HG03108 (cell line): ENCODE measurements at regions not wholly inside any gene's neighbourhood (a gene's known extent, or its start where the extent isn't known, plus 50 kb on each side); places are given as distances from the start of the nearest gene placed in this dataset.
"Not testable (repeated sequence)": the region's sequence is repeated elsewhere in the genome, so short reads cannot be mapped to it uniquely, and the experiment has no call there.

Experiments used
- ATAC-seq: cut with Tn5 transposase; IDR thresholded peaks from one replicate; pipeline ENCODE4 v1.9.1; 2021; ENCODE audit warnings: moderate library complexity; ENCODE audit not compliant: unreplicated experiment

GRCh38 chrX:52261125-52261462, 76.4 kb downstream of the MAGED4 start:
- ATAC-seq, result no peak

- peak; percentile 99 for ATAC-seq
These were observed 76.9 kb downstream of the MAGED4 start for GRCh38 chrX:52261463-52262194.

GRCh38 chrX:52262195-52262546, 77.5 kb downstream of the MAGED4 start:
- ATAC-seq, result no peak

- no peak for ATAC-seq
These were observed 78.7 kb downstream of the MAGED4 start for GRCh38 chrX:52263417-52263816.

GRCh38 chrX:52265713-52266112, 81.0 kb downstream of the MAGED4 start:
- no peak for ATAC-seq

DNA sequence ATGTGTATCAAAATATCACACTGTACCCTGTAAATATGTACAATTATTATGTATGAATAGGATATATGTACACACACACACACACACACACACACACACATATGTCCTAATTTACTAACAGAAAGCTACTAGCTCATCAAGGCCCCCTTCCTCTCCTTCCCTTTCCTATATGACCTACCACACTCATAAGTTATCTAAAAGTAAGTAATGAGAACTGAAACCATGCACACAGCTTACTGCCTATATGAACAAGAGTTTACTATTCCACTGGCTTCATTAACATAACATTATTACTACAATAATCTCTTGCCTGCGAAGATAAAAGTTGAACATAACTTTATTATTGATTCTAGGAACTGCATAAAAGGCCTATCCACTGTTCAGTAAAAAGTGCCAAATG, 83.8 kb downstream of the MAGED4 start:
- ATAC-seq, result not testable (repeated sequence)

GRCh38 chrX:52270453-52271116, 85.9 kb downstream of the MAGED4 start:
- no peak for ATAC-seq

GRCh38 chrX:52271206-52271605, 86.5 kb downstream of the MAGED4 start:
- ATAC-seq, result no peak

DNA sequence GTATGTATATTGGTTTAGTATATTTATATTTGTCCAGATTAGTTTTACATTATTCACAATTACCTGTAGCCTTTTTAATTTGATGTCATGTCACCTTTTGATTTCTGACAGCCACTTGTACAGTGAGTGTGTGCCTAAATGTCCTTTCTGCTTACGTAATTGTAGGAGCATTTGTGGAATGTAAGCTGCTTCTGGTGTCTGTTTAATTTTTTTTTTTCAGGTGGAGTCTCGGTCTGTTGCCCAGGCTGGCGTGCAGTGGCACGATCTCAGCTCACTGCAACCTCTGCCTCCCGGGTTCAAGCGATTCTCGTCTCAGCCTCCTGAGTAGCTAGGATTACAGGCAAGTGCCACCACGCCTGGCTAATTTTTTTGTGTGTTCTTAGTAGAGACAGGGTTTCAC, 91.2 kb upstream of the XAGE2 start:
- no peak for ATAC-seq

GRCh38 chrX:52280812-52281211, 88.0 kb upstream of the XAGE2 start:
- ATAC-seq, result no peak

- no peak for ATAC-seq
These were observed 84.0 kb upstream of the XAGE2 start for GRCh38 chrX:52284865-52285264.

DNA sequence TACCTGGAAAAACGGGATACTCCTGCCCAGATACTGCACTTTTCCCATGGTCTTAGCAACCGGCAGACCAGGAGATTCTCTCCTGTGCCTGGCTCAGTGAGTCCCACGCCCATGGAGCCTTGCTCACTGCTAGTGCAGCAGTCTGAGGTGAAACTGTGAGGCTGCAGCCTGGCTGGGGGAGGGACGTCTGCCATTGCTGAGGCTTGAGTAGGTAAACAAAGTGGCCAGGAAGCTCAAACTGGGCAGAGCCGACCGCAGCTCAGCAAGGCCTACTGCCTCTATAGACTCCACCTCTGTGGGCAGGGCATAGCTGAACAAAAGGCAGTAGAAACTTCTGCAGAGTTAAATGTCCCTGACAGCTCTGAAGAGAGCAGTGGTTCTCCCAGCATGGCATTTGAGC, 69.9 kb upstream of the XAGE2 start:
- not testable (repeated sequence) for ATAC-seq

GRCh38 chrX:52308532-52308931, 60.3 kb upstream of the XAGE2 start:
- not testable (repeated sequence) for ATAC-seq
